Smooth muscle cell (in vitro differentiated cells): ENCODE measurements at regions not wholly inside any gene's neighbourhood (a gene's known extent, or its start where the extent isn't known, plus 50 kb on each side); places are given as distances from the start of the nearest gene placed in this dataset.
"Not testable (repeated sequence)": the region's sequence is repeated elsewhere in the genome, so short reads cannot be mapped to it uniquely, and the experiment has no call there.

Source experiments
- DNase-seq: peaks from one replicate; lab custom pipeline; 2025; ENCODE audit not compliant: unreplicated experiment; lab: John Stamatoyannopoulos, UW
- H2AFZ ChIP-seq: fragments of 200-600 bp; sonication (generic); 2 replicates; pipeline ENCODE4 v1.6.0; 2016; ENCODE audit warnings: antibody characterized with exemption, low read depth, mild to moderate bottlenecking
- H3F3A ChIP-seq: fragments of 200-600 bp; sonication (generic); 2 replicates; pipeline ENCODE4 v1.6.0; 2017; ENCODE audit warnings: antibody characterized with exemption, low read depth
- H3K27ac ChIP-seq: fragments of 200-600 bp; sonication (generic); 2 replicates; pipeline ENCODE4 v1.5.1; 2016; ENCODE audit warnings: low read depth, mild to moderate bottlenecking
- H3K27me3 ChIP-seq: fragments of 200-600 bp; sonication (generic); 2 replicates; pipeline ENCODE4 v1.6.1; 2016; ENCODE audit warnings: low read depth, mild to moderate bottlenecking
- H3K36me3 ChIP-seq: fragments of 200-600 bp; sonication (generic); 2 replicates; pipeline ENCODE4 v1.5.1; 2016; ENCODE audit warnings: low read depth
- H3K4me1 ChIP-seq: fragments of 200-600 bp; sonication (generic); 2 replicates; pipeline ENCODE4 v1.5.1; 2016; ENCODE audit warnings: low read depth
- H3K4me2 ChIP-seq: fragments of 200-600 bp; sonication (generic); 2 replicates; pipeline ENCODE4 v1.6.0; 2016; ENCODE audit warnings: mild to moderate bottlenecking
- H3K4me3 ChIP-seq: fragments of 200-600 bp; sonication (generic); 2 replicates; pipeline ENCODE4 v1.5.1; 2016; ENCODE audit warnings: mild to moderate bottlenecking
- H3K79me2 ChIP-seq: fragments of 200-600 bp; sonication (generic); 2 replicates; pipeline ENCODE4 v1.6.0; 2016; ENCODE audit warnings: low read depth, mild to moderate bottlenecking
- H3K9ac ChIP-seq: fragments of 200-600 bp; sonication (generic); 2 replicates; pipeline ENCODE4 v1.6.0; 2016; ENCODE audit warnings: low read depth
- H3K9me3 ChIP-seq: fragments of 200-600 bp; sonication (generic); replicated peaks from 2 replicates; pipeline ENCODE4 v1.5.1; 2016; ENCODE audit warnings: low read depth
- H4K20me1 ChIP-seq: fragments of 200-600 bp; sonication (generic); 2 replicates; pipeline ENCODE4 v1.6.0; 2016; ENCODE audit warnings: low read depth
- WGBS: methylation state at CpG from one replicate; pipeline ENCODE4 v1.1.7; 2016; ENCODE audit warnings: low lambda C conversion rate; 5-methylcytosine and 5-hydroxymethylcytosine counted together
- TF ChIP-seq, protein P1 (sequence below): fragments of 200-600 bp; sonication (generic); IDR thresholded peaks from 2 replicates; pipeline ENCODE4 v1.5.1; 2017; ENCODE audit warnings: borderline replicate concordance, mild to moderate bottlenecking, antibody characterized with exemption; ENCODE audit not compliant: insufficient read depth, poor library complexity, severe bottlenecking

DNA sequence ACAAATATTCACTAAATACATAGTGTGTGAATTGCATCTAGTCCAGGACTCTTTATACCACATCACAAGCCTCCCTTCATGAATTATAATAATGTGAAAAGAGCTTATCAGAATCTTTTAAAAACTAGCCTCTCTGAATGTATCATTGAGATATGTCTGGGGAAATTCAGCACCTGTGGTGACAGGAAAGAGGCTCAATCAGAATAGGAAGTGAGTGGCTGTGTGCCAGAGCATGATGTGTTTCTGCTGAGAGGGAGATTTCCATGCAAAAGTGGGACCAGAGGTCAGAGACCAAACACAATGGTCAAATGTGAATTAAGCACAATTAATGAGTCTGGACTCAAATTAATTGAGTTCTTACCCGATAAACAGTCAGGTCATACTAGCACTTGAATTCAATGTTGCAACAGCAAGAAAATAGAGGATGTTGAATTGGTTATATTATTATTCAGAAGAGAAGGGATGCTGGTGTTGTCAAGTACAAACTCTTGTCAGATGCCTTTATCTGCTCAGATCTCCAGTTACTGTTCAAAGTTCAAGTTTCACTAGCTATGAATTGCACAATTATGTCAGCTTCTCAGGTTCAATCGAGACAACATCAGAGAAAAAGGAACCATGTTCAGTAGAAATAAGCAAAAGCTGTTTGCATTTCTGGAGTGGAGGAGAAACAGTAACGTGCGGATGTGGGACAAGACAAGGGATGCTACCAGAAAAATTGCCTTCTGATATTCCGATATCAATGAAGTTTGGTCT is 226.2 kb downstream of the ZNF326 start:
- H4K20me1 ChIP-seq, result no peaks in the 10 kb centered on the region
- TF ChIP-seq, protein P1, sequence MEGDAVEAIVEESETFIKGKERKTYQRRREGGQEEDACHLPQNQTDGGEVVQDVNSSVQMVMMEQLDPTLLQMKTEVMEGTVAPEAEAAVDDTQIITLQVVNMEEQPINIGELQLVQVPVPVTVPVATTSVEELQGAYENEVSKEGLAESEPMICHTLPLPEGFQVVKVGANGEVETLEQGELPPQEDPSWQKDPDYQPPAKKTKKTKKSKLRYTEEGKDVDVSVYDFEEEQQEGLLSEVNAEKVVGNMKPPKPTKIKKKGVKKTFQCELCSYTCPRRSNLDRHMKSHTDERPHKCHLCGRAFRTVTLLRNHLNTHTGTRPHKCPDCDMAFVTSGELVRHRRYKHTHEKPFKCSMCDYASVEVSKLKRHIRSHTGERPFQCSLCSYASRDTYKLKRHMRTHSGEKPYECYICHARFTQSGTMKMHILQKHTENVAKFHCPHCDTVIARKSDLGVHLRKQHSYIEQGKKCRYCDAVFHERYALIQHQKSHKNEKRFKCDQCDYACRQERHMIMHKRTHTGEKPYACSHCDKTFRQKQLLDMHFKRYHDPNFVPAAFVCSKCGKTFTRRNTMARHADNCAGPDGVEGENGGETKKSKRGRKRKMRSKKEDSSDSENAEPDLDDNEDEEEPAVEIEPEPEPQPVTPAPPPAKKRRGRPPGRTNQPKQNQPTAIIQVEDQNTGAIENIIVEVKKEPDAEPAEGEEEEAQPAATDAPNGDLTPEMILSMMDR, result no peak
- H3K79me2 ChIP-seq, result no peaks in the 10 kb centered on the region
- no peaks in the 10 kb centered on the region for H3K27me3 ChIP-seq
- H2AFZ ChIP-seq, result no peak overlapping the region
- no peak overlapping the region for H3K9ac ChIP-seq
- DNase-seq, result no peak
- H3K36me3 ChIP-seq, result no peaks in the 10 kb centered on the region
- H3K4me1 ChIP-seq, result peaks cover 14% of the 10 kb centered on the region
- H3K4me2 ChIP-seq, result no peak overlapping the region
- WGBS, result 93% methylated on average over 5 of the region's 5 CpGs
- no peaks in the 10 kb centered on the region for H3F3A ChIP-seq
- no peak overlapping the region for H3K27ac ChIP-seq
- no peaks in the 10 kb centered on the region for H3K9me3 ChIP-seq
- H3K4me3 ChIP-seq, result no peak overlapping the region

DNA sequence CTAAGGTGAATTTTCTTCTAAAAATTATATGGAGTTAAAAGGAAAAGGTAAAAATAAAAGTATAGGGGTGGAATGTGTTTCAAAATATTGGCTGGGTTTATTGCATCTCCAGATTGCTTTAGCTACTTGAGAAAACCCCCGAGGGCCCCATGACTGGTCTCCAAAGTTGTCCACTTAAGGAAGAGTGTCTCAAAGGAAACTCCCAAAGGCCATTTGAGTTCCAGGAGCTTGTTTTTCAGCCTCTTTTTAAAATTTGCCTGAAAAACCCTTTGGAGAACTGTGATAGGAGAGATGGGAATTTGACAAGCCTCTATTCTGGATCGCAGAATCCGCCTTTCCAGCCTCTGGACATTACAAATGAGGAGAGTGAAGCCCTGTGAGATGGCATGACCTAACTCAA is 225.6 kb downstream of the ZNF326 start:
- Histone ChIP-seq H3F3A (no peaks in the 10 kb centered on the region), H3K4me2 (no peak overlapping the region), H3K4me3 (peak overlapping the region; percentile 61)

DNA sequence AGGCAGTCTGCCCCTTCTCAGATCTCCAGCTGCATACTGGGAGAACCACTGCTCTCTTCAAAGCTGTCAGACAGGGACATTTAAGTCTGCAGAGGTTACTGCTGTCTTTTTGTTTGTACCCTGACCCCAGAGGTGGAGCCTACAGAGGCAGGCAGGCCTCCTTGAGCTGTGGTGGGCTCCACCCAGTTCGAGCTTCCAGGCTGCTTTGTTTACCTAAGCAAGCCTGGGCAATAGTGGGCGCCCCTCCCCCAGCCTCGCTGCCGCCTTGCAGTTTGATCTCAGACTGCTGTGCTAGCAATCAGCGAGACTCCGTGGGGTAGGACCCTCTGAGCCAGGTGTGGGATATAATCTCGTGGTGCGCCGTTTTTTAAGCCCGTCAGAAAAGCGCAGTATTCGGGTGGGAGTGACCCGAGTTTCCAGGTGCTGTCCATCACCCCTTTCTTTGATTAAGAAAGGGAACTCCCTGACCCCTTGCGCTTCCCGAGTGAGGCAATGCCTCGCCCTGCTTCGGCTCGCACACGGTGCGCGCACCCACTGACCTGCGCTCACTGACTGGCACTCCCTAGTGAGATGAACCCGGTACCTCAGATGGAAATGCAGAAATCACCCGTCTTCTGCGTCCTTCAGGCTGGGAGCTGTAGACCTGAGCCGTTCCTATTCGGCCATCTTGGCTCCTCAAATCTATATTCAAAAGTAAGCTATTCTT is 224.4 kb downstream of the ZNF326 start:
- Histone ChIP-seq H3K4me1 (peaks cover 14% of the 10 kb centered on the region), H3K4me2 (peak overlapping the region; percentile 88), H3K4me3 (peak overlapping the region; percentile 61), H2AFZ (peak overlapping the region; percentile 97)
- not testable (repeated sequence) for H3K9me3 ChIP-seq, H3K27me3 ChIP-seq, H3F3A ChIP-seq, H3K36me3 ChIP-seq, H3K27ac ChIP-seq, H4K20me1 ChIP-seq, H3K9ac ChIP-seq, H3K79me2 ChIP-seq, DNase-seq
- 7% methylated on average over 27 of the region's 27 CpGs for WGBS

More for the DNA sequence above, 225.6 kb downstream of the ZNF326 start:
- H4K20me1 ChIP-seq, result no peaks in the 10 kb centered on the region
- 75% methylated on average over 3 of the region's 3 CpGs for whole genome bisulfite sequencing
- no peak overlapping the region for H2AFZ ChIP-seq
- no peaks in the 10 kb centered on the region for H3K27me3 ChIP-seq
- no peak for DNase-seq
- H3K27ac ChIP-seq, result no peak overlapping the region
- H3K79me2 ChIP-seq, result no peaks in the 10 kb centered on the region
- TF ChIP-seq, protein P1, result no peak
- peaks cover 14% of the 10 kb centered on the region for H3K4me1 ChIP-seq
- H3K9me3 ChIP-seq, result no peaks in the 10 kb centered on the region
- no peaks in the 10 kb centered on the region for H3K36me3 ChIP-seq
- no peak overlapping the region for H3K9ac ChIP-seq

DNA sequence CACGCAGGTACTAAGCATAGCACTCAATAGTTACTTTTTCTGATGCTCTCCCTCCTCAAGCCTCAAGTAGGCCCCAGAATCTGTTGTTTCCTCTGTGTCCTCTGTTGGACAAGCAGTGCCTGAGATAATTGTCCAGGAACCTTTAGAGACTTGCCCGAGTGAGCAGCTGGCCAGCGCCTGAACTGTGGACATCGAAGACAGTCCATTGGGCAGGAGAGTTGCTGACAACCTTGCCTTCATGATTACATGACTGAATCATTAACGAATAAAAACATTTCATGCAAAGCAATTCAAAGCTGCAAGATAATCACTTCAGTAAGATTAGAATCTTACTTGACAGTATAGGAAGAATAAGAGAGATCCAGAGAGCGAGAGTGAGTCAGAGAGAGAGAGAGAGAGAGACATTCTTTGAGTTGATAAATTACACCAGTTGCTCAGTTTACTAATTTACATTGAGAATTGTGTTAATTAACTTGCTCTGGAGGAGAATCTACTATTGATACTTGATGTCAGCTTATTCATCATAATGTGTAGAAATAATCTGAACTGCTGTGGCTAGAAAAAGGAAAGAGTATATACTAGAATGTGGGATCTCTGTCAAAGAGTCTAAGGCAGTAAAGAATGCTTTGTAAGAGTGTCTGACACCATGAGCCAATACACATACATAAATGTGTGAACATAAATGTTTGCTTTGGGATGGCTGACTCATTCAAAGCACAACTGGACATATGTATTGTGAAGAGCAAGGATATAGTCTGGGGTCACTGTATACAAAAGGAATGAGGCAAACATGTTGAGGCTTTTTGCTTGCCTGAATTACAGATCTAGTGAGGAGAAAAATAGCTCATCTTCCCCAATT is 216.0 kb downstream of the ZNF326 start:
- Histone ChIP-seq H4K20me1 (no peaks in the 10 kb centered on the region), H3K36me3 (no peaks in the 10 kb centered on the region), H3K4me2 (no peak overlapping the region), H3K9ac (no peak overlapping the region), H3F3A (no peaks in the 10 kb centered on the region), H3K9me3 (no peaks in the 10 kb centered on the region), H3K4me1 (no peaks in the 10 kb centered on the region), H3K4me3 (no peak overlapping the region), H3K27me3 (no peaks in the 10 kb centered on the region), H2AFZ (no peak overlapping the region), H3K27ac (no peak overlapping the region), H3K79me2 (no peaks in the 10 kb centered on the region)
- TF ChIP-seq, protein P1, result no peak
- DNase-seq, result no peak
- 92% methylated on average over 6 of the region's 6 CpGs for WGBS
